ENCODE measurements at regions not wholly inside any gene's neighbourhood (a gene's known extent, or its start where the extent isn't known, plus 50 kb on each side); places are given as distances from the start of the nearest gene placed in this dataset.

DNA sequence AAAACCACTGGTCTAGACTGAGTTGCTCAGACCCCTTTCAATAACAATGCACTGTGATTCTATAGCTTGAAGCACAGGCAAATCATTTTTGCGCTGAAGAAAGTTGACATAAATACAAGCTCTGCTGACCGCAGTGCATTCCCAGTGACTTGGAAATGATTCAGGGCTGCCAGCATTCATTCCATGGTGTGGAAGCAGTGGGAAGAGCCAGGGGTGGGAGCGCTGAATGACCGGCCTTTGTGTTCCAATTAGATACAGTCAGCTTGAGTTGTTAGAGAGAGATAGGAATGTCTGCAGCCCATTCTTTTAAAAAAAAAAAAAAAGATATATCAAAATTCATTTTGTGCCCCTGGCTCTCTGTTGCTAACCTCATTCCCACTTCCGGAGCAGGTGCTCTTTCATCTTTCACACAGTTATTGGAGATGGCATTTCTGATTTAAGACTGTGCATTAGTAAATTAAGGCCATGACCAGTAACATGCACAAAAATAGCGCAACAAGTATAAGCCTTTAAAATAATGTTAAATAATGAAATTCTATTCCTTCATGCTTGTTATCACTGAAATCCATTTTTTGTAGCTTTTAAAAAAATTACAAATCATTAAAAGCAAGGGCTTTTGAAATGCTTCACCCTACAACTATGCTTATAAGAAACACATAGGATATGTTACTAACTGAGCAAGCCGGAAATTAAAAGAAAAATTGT, 59.4 kb upstream of the CTLA4 start:
- Mint-ChIP-seq H3K4me3 (no peak overlapping the region), H3K36me3 (no peaks in the 10 kb centered on the region), H3K27ac (no peak overlapping the region), H3K27me3 (peaks cover 29% of the 10 kb centered on the region), H3K4me1 (peaks cover 8% of the 10 kb centered on the region), H3K9me3 (peaks cover 10% of the 10 kb centered on the region)
- ATAC-seq = no peak

DNA sequence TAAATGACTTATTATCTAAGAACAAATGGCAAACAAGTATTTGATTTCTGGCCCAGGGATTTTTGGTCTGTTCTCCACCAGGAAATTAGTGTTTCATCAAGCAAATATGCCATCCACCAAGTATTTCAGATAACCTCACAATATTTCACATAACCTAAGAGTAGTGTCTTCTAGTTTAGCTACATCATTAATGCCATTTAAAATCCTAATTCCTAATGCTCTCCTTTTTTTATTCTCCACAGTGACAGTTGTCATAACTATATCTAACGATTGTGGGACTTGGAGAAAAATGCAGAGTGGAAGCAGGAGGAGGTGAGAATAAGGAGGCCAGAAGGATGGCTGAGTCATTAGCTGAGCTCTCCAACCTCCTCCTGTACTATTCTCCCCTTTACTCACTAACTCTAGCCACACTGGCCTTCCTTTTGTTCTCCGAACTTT, 58.5 kb upstream of the CTLA4 start:
- ATAC-seq = no peak
- H3K27ac Mint-ChIP-seq = no peak overlapping the region

DNA sequence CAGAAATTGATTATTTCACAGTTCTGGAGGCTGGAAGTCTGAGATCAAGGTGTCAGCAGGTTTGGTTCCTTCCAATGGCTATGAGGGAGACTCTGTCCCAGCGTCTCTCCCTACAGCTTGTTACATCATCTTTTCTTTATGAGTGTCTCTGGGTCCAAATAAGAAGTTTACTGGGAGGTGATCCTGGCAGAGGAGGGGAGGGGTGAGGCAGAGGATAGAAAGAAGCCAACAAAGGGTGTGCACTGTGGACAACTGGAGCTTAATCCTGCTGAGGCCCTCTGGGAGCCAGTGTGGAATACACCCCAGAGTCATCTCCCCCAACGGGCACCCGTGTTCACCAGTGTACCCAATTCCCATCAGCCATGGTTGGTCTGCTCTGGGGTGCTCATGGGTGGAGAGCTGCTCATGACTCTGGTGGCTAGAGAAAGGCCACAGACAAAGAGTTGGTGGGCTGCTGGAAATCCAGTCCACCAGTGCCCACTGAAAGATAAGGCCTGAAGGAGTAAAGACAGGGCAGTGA, 57.5 kb upstream of the CTLA4 start:
- Mint-ChIP-seq H3K27ac (no peak overlapping the region), H3K4me1 (peaks cover 8% of the 10 kb centered on the region), H3K36me3 (no peaks in the 10 kb centered on the region), H3K27me3 (peaks cover 40% of the 10 kb centered on the region), H3K9me3 (peaks cover 3% of the 10 kb centered on the region), H3K4me3 (no peak overlapping the region)
- no peak for ATAC-seq

More for the DNA sequence above, 58.5 kb upstream of the CTLA4 start:
- H3K27me3 Mint-ChIP-seq = peaks cover 30% of the 10 kb centered on the region
- H3K4me1 Mint-ChIP-seq = peaks cover 8% of the 10 kb centered on the region
- H3K4me3 Mint-ChIP-seq = no peak overlapping the region
- H3K9me3 Mint-ChIP-seq = peaks cover 8% of the 10 kb centered on the region
- no peaks in the 10 kb centered on the region for H3K36me3 Mint-ChIP-seq

DNA sequence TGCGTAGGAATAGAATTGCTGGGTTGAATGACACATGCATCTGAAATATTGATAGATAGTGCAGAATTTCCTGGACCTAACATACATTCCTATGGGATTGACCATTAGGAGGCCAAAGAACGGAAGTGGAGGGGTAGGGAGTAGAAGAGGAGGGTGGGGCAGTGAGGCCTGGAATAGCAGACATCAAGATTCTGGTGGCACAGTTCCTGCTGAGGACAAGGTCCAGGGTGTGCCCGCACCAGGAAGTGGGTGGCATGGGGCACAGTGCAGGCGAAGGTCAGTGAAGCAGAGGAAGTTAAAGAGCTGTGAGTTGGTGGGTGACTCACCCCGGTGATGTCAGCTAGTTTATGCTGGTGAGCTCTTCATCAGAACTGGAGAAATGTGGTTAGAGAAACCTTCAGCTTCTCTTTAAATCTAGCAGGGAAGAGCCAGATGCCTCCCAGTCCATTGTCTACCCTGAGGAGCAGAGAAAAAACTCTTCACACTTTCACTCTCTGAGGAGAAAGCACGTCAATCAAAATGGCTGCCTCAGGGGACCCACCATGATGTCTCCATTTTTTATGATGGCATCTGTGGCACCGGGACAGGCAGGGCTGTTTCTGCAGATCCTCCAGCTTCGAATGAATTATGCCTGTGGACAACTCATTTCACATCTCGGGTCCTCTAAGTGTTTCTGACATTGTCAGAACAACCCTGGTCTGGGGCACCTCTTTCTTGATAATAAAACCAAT, 55.9 kb upstream of the CTLA4 start:
- Mint-ChIP-seq H3K36me3 (no peaks in the 10 kb centered on the region), H3K4me1 (peaks cover 14% of the 10 kb centered on the region), H3K4me3 (no peak overlapping the region), H3K27ac (peak overlapping the region; percentile 2), H3K9me3 (no peaks in the 10 kb centered on the region), H3K27me3 (peaks cover 56% of the 10 kb centered on the region)
- peak; percentile 93 for ATAC-seq

DNA sequence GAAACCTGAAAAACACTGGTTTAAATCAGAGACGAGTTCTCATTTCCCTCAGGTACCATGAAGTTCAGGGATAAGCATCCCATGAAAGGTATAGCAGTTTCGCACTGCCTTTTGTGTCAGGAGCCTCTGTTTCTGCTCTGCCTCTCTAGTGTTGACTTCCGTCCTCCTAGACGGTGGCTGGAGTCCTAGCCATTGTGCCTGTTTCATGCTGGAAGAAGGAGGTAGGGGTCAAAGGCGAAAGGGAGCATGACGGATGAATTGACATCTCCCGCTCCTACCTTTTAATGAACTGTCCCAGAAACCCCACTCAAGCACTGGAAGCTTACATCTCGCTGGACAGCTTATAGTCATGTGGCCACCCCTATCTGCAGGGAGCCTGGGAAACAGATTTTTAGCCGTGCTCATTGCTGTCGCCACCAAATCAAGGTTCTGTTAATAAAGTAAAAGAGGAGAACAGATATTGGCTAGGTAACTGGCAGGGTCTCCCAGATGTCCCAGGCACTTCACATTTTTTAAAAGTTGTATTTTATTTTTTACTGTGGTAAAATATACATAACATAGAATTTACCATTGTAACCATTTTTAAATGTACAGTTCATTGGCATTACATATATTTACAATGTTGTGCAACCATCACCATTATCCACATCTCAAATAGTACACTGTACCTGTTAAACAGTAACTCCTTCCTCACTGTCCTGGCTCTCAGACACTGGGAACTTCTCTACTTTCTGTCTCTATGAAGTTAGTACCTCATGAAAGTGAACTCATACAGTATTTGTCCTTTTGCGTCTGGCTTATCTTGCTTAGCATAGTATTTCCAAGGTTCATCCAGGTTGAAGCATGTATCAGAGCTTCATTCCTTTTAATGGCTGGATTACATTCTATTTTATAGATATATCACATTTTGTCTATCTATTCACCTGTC, 55.0 kb upstream of the CTLA4 start:
- Mint-ChIP-seq H3K4me3 (no peak overlapping the region), H3K27ac (no peak overlapping the region), H3K9me3 (no peaks in the 10 kb centered on the region), H3K4me1 (peaks cover 14% of the 10 kb centered on the region), H3K36me3 (no peaks in the 10 kb centered on the region), H3K27me3 (peaks cover 54% of the 10 kb centered on the region)
- ATAC-seq = no peak

DNA sequence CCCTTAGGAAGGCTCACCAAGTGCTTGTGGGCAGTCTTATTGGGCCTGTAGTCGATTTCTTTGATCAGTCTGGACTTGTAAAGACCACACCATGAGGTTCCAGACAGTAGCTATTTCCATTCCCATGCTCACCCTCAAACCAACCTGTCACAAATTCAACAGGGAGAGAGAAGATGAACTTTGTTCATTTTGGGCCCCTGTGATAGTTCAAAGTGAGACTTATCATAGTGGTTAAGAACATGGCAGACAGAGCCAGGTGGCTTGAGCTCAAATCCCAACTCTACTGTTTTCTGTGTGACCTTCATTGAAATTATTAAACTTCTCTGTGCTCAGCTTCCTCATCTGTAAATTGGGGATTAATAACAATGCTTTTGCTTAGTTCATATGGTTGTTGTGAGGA, 53.9 kb upstream of the CTLA4 start:
- ATAC-seq = no peak
- peaks cover 65% of the 10 kb centered on the region for H3K27me3 Mint-ChIP-seq
- H3K9me3 Mint-ChIP-seq = no peaks in the 10 kb centered on the region
- no peak overlapping the region for H3K4me3 Mint-ChIP-seq
- H3K27ac Mint-ChIP-seq = no peak overlapping the region
- H3K4me1 Mint-ChIP-seq = peaks cover 14% of the 10 kb centered on the region
- no peaks in the 10 kb centered on the region for H3K36me3 Mint-ChIP-seq

DNA sequence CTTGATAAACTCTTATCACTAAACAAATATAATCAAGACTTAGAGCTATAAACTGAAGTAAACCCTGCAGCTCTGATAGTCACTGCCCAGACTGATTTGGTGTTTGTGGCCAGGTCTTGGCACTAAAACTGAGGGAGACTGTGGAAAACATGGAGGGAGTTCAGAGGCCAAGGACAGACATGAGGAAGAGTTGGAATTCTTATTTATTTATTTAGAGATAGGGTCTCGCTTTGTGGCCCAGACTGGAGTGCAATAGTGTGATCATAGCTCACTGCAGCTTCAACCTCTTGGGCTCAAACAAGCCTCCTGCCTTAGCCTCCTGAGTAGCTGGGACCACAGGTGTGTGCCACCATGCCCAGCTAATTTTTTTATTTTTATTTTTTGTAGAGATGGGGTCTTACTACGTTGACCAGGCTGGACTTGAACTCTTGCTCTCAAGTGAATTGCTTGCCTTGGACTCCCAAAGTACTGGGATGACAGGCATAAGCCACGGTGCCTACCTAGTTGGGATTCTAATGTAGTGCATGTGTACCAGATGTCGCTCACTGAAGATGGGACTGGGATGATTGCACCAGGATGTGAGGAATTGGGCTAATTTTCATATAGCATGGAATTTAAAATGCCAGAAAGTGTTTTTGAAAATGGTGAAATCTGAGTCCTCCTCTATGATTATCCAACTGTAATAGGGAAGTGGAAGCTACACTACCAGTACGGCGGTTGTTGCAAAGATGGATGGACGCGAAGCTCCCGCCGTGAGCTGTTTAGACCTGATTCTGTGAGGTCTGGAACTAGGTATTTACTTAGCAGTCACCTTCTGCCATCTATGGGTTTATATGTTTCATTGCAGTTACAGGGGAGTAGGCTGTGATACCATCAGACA, 52.7 kb upstream of the CTLA4 start:
- ATAC-seq = peak; percentile 69
- H3K9me3 Mint-ChIP-seq = no peaks in the 10 kb centered on the region
- no peaks in the 10 kb centered on the region for H3K36me3 Mint-ChIP-seq
- no peak overlapping the region for H3K27ac Mint-ChIP-seq
- H3K27me3 Mint-ChIP-seq = peaks cover 68% of the 10 kb centered on the region
- no peak overlapping the region for H3K4me3 Mint-ChIP-seq
- peaks cover 14% of the 10 kb centered on the region for H3K4me1 Mint-ChIP-seq

DNA sequence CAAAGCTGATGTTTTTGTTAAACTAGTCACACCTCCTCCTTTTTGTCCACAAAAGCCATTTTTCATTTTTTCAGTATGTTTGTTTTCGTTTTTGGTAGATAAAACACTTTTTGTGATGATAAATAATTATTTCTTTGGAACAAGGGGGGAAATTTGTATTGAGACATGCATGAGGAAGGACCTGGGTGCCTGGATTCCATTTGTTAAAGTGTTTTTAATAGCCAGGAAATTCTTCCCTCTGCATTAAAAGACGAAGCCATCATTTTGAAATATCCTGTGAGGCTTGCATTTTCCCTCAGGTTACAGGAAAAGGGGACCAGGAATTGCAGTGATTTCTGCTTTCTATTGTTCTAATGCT, 52.1 kb upstream of the CTLA4 start:
- Mint-ChIP-seq H3K27ac (no peak overlapping the region), H3K27me3 (peaks cover 62% of the 10 kb centered on the region), H3K9me3 (no peaks in the 10 kb centered on the region), H3K4me3 (no peak overlapping the region), H3K36me3 (no peaks in the 10 kb centered on the region), H3K4me1 (peaks cover 14% of the 10 kb centered on the region)
- no peak for ATAC-seq

DNA sequence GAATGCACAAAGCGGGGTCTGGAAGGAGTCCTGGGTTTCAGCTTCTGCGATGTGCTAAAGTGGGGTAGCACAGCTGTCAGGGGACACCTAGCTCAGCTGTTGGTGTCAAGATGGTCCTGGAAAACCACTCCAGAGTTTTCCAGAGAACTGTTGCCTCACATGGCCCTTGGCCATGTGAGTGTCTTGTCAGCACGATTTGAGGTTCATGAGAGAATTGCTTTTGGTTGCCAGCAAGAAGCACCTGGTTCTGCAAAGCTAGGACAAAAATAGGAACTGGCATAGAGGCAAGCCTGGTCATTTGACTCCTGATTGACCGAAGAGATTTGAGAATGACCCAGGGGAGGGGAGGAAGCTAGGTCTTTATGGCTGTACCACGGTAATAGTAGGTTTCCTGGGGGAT, 50.4 kb upstream of the CTLA4 start:
- Mint-ChIP-seq H3K36me3 (no peaks in the 10 kb centered on the region), H3K27me3 (peaks cover 66% of the 10 kb centered on the region), H3K9me3 (no peaks in the 10 kb centered on the region), H3K27ac (no peak overlapping the region), H3K4me1 (peaks cover 12% of the 10 kb centered on the region), H3K4me3 (no peak overlapping the region)
- ATAC-seq = no peak
